HCT116 (cell line): ENCODE measurements at regions not wholly inside any gene's neighbourhood (a gene's known extent, or its start where the extent isn't known, plus 50 kb on each side); places are given as distances from the start of the nearest gene placed in this dataset.

ENCODE experiments used
- ATAC-seq: fragments of 200-7000 bp; cut with Tn5 transposase; 2 replicates; pipeline ENCODE4 v1.9.1; 2020; ENCODE audit warnings: mild to moderate bottlenecking, moderate library complexity
- BruUV-seq: library from RNA; stranded (reverse); fragments of 400-500 nt; replicated peaks from 2 replicates; lab custom pipeline; 2021; lab: Mats Ljungman, UMichigan
- CTCF ChIA-PET: fragments of 300-600 bp; sonication (Branson Sonifier 250); formaldehyde crosslinking; loops from one replicate; lab custom pipeline; 2021; ENCODE audit warnings: antibody characterized with exemption; lab: Charles Lee
- POLR2A ChIA-PET: fragments of 300-600, 350-600 bp; sonication (Branson Sonifier 250); formaldehyde crosslinking; loops from one replicate; lab custom pipeline; 2021; ENCODE audit warnings: antibody characterized with exemption; lab: Charles Lee
- RAD21 ChIA-PET, 2 experiments: fragments of 300-600 bp; sonication (Branson Sonifier 250); formaldehyde crosslinking; loops; one replicate each; lab custom pipeline; 2023; ENCODE audit warnings: low total read pairs in 2 of 2; ENCODE audit not compliant: uncharacterized antibody in 2 of 2, unreplicated experiment in 2 of 2, low non-redundant PET in 1 of 2; lab: Charles Lee
- DNase-seq: peaks from one replicate; pipeline ENCODE4 v3.0.0-alpha.2; 2010; ENCODE audit warnings: low read depth, low spot score
- H2AFZ ChIP-seq: fragments of 200-600 bp; shearing (Covaris generic), sonication (generic); 2 replicates; pipeline ENCODE4 v1.6.1; 2017; ENCODE audit warnings: low read depth, mixed run types, mixed read lengths, antibody characterized with exemption, low read length; ENCODE audit not compliant: poor library complexity, severe bottlenecking
- H3K27ac ChIP-seq: 2 replicates; pipeline ENCODE4 v1.5.1; 2012; ENCODE audit warnings: low read depth, low read length
- H3K27me3 ChIP-seq: fragments of 200-600 bp; sonication (generic); 2 replicates; pipeline ENCODE4 v1.6.1; 2016; ENCODE audit warnings: mixed run types, low read length, mixed read lengths; ENCODE audit not compliant: insufficient read depth
- H3K36me3 ChIP-seq, 2 experiments: fragments of 200-500 bp in 1 of 2; fragments of 200-600 bp in 1 of 2; sonication (Bioruptor generic) in 1 of 2; sonication (generic) in 1 of 2; 2 replicates each; pipeline versions ENCODE4 v1.5.1 to v1.6.1; 2014 to 2016; ENCODE audit warnings: low read length in 2 of 2, inconsistent platforms in 1 of 2, mixed read lengths in 1 of 2, mixed run types in 1 of 2; ENCODE audit not compliant: insufficient read depth in 2 of 2, control insufficient read depth in 1 of 2
- H3K4me1 ChIP-seq, 2 experiments: fragments of 200-600 bp in 1 of 2; sonication (generic) in 1 of 2; 2 replicates each; pipeline versions ENCODE4 v1.5.1 to v1.6.1; 2012 to 2017; ENCODE audit warnings: low read length in 2 of 2, inconsistent platforms in 1 of 2, mild to moderate bottlenecking in 1 of 2, mixed read lengths in 1 of 2, mixed run types in 1 of 2, moderate library complexity in 1 of 2; ENCODE audit not compliant: insufficient read depth in 2 of 2, control insufficient read depth in 1 of 2
- H3K4me2 ChIP-seq: fragments of 200-600 bp; sonication (generic); 2 replicates; pipeline ENCODE4 v1.6.1; 2017; ENCODE audit warnings: mixed run types, low read length, mixed read lengths
- H3K4me3 ChIP-seq, 2 experiments: fragments of 200-600 bp in 1 of 2; sonication (generic) in 1 of 2; replicated peaks in 1 of 2; 2 replicates each; pipeline ENCODE4 v1.5.1; 2011 to 2016; ENCODE audit warnings: low read length in 2 of 2, control low read depth in 1 of 2, low read depth in 1 of 2, mild to moderate bottlenecking in 1 of 2, mixed read lengths in 1 of 2, mixed run types in 1 of 2
- H3K79me2 ChIP-seq: fragments of 200-600 bp; sonication (generic); 2 replicates; pipeline ENCODE4 v1.6.1; 2017; ENCODE audit warnings: mild to moderate bottlenecking, mixed run types, low read length, moderate library complexity, mixed read lengths; ENCODE audit not compliant: insufficient read depth
- H3K9ac ChIP-seq: fragments of 200-600 bp; sonication (generic); 2 replicates; pipeline ENCODE4 v1.6.1; 2016; ENCODE audit warnings: low read length, mixed read lengths
- H3K9me2 ChIP-seq: fragments of 200-600 bp; sonication (generic), shearing (Covaris generic); 2 replicates; pipeline ENCODE4 v1.6.1; 2017; ENCODE audit warnings: mixed run types, mild to moderate bottlenecking, moderate library complexity; ENCODE audit not compliant: insufficient read depth
- H3K9me3 ChIP-seq, 2 experiments: fragments of 200-500 bp in 1 of 2; fragments of 200-600 bp in 1 of 2; sonication (Bioruptor generic) in 1 of 2; sonication (generic) in 1 of 2; 2 replicates each; pipeline ENCODE4 v1.6.1; 2014 to 2017; ENCODE audit warnings: low read length in 2 of 2, mixed read lengths in 2 of 2, inconsistent platforms in 1 of 2, low read depth in 1 of 2, mild to moderate bottlenecking in 1 of 2, mixed run types in 1 of 2, moderate library complexity in 1 of 2; ENCODE audit not compliant: control insufficient read depth in 1 of 2, insufficient read depth in 1 of 2
- H4K20me1 ChIP-seq: fragments of 200-600 bp; sonication (generic), shearing (Covaris generic); 2 replicates; pipeline ENCODE4 v1.6.1; 2017; ENCODE audit warnings: mixed run types, mild to moderate bottlenecking, moderate library complexity; ENCODE audit not compliant: insufficient read depth
- ATF3 ChIP-seq: IDR thresholded peaks from 2 replicates; pipeline ENCODE4 v1.6.1; 2012
- CEBPB ChIP-seq: IDR thresholded peaks from 2 replicates; pipeline ENCODE4 v1.6.1; 2012; ENCODE audit warnings: low read depth
- CTCF ChIP-seq, 3 experiments: fragments of 200-600 bp in 1 of 3; sonication (generic) in 1 of 3; IDR thresholded peaks in 2 of 3; conservative IDR thresholded peaks in 1 of 3; 2 replicates each; pipeline ENCODE4 v1.5.1; 2012 to 2017; ENCODE audit warnings: low read depth in 2 of 3, low read length in 2 of 3, antibody characterized with exemption in 1 of 3, borderline replicate concordance in 1 of 3, control low read depth in 1 of 3, mild to moderate bottlenecking in 1 of 3, mixed read lengths in 1 of 3, mixed run types in 1 of 3, moderate library complexity in 1 of 3; ENCODE audit not compliant: insufficient read depth in 1 of 3
- EGR1 ChIP-seq: IDR thresholded peaks from 2 replicates; pipeline ENCODE4 v1.6.1; 2012; ENCODE audit warnings: low read depth
- ELF1 ChIP-seq: IDR thresholded peaks from 2 replicates; pipeline ENCODE4 v1.6.1; 2012; ENCODE audit warnings: low read depth, borderline replicate concordance
- EZH2phosphoT487 ChIP-seq: fragments of 200-600 bp; IDR thresholded peaks from 2 replicates; pipeline ENCODE4 v1.6.1; 2018; ENCODE audit warnings: antibody characterized with exemption, borderline replicate concordance
- FOSL1 ChIP-seq: IDR thresholded peaks from 2 replicates; pipeline ENCODE4 v1.6.1; 2012; ENCODE audit warnings: low read depth
- MAX ChIP-seq: IDR thresholded peaks from 2 replicates; pipeline ENCODE4 v1.6.1; 2012
- POLR2A ChIP-seq: IDR thresholded peaks from 2 replicates; pipeline ENCODE4 v1.7.0; 2011; ENCODE audit warnings: borderline replicate concordance; ENCODE audit not compliant: insufficient read depth, insufficient read length; ENCODE audit errors: extremely low read depth
- POLR2AphosphoS5 ChIP-seq: IDR thresholded peaks from 2 replicates; pipeline ENCODE4 v1.6.1; 2011; ENCODE audit warnings: mild to moderate bottlenecking, low read depth, low read length, moderate library complexity
- REST ChIP-seq: IDR thresholded peaks from 2 replicates; pipeline ENCODE4 v1.6.1; 2012; ENCODE audit warnings: low read depth
- SIN3A ChIP-seq: IDR thresholded peaks from 2 replicates; pipeline ENCODE4 v1.6.1; 2012; ENCODE audit warnings: low read depth
- YY1 ChIP-seq: IDR thresholded peaks from 2 replicates; pipeline ENCODE4 v1.6.1; 2011; ENCODE audit warnings: low read length, low read depth, moderate library complexity, mild to moderate bottlenecking; ENCODE audit not compliant: insufficient replicate concordance; ENCODE audit errors: extremely low read depth
- ZFX ChIP-seq: fragments of 450-650 bp; IDR thresholded peaks from 2 replicates; pipeline ENCODE4 v1.6.1; 2017
- ZNF274 ChIP-seq: fragments of 200-500 bp; sonication (Bioruptor generic); IDR thresholded peaks from 2 replicates; pipeline ENCODE4 v1.6.1; 2014; ENCODE audit warnings: mild to moderate bottlenecking, low read depth, low read length, inconsistent platforms
- intact Hi-C: fragments of 100-400 bp; cut with micrococcal nuclease; formaldehyde crosslinking; loops from 2 replicates; pipeline ENCODE4 v1.10.0; 2022

GRCh38 chr17:68674029-68674925 lies 73.1 kb upstream of the FAM20A start:
- Histone ChIP-seq H2AFZ (no peak overlapping the region), H3K4me2 (no peak overlapping the region), H3K9me2 (no peaks in the 10 kb centered on the region), H3K4me1 (no peaks in the 10 kb centered on the region), H3K79me2 (no peaks in the 10 kb centered on the region), H3K27ac (no peak overlapping the region), H3K9ac (no peak overlapping the region), H3K4me3 (no peak overlapping the region), H3K9me3 (no peaks in the 10 kb centered on the region), H3K36me3 (no peaks in the 10 kb centered on the region), H3K27me3 (0 out of 2 replicates have a peak, but pooled peaks cover 4% of the 10 kb centered on the region), H4K20me1 (no peaks in the 10 kb centered on the region)
- ATAC-seq (no peak), DNase-seq (no peak)
- ChIA-PET RAD21 (no interaction called here), CTCF (no interaction called here), POLR2A (no interaction called here)
- intact Hi-C loops = loop anchor here (5.0 kb wide), 1 partner anchor 102 kb away; no protein-coding TSS in a partner anchor
- TF ChIP-seq ZNF274 (no peak), ATF3 (no peak), EGR1 (no peak), ZFX (no peak), SIN3A (no peak), POLR2AphosphoS5 (no peak), MAX (no peak), FOSL1 (no peak), POLR2A (no peak), REST (no peak), EZH2phosphoT487 (no peak), CEBPB (no peak), YY1 (no peak), ELF1 (no peak), CTCF (IDR thresholded peaks at IDR 0.05 in 2 of 3, conservative IDR thresholded peaks at IDR 0.05 in 1 of 3; ENCODE audit: borderline replicate concordance in 1 of 3, insufficient read depth in 1 of 3, low read depth in 2 of 3, low read length in 2 of 3) (no peak)
- no TSS peak for BruUV-seq
